NCI-H2227 (cell line): ENCODE measurements at regions not wholly inside any gene's neighbourhood (a gene's known extent, or its start where the extent isn't known, plus 50 kb on each side); places are given as distances from the start of the nearest gene placed in this dataset.

Experiments used
- DNase-seq: peaks from one replicate; lab custom pipeline; 2025; ENCODE audit not compliant: unreplicated experiment; lab: John Stamatoyannopoulos, UW

GRCh38 chr2:176669398-176670174 lies 400.3 kb downstream of the MTX2 start:
- no peak for DNase-seq

GRCh38 chr2:176675271-176675949 lies 406.2 kb downstream of the MTX2 start:
- DNase-seq = peak; percentile 71

- no peak for DNase-seq
Measured at GRCh38 chr2:176677746-176678265, 408.6 kb downstream of the MTX2 start.

- DNase-seq = no peak
Measured at GRCh38 chr2:176678571-176678970, 409.3 kb downstream of the MTX2 start.

GRCh38 chr2:176679061-176679669 lies 409.9 kb downstream of the MTX2 start:
- no peak for DNase-seq

GRCh38 chr2:176680916-176681516 lies 411.8 kb downstream of the MTX2 start:
- no peak for DNase-seq

- no peak for DNase-seq
Measured at GRCh38 chr2:176681584-176682115, 412.4 kb downstream of the MTX2 start.

GRCh38 chr2:176682278-176682677 lies 413.0 kb downstream of the MTX2 start:
- no peak for DNase-seq

GRCh38 chr2:176683618-176684111 lies 414.4 kb downstream of the MTX2 start:
- no peak for DNase-seq

- DNase-seq = no peak
Measured at GRCh38 chr2:176685908-176686307, 416.7 kb downstream of the MTX2 start.

- no peak for DNase-seq
Measured at GRCh38 chr2:176686328-176686727, 417.1 kb downstream of the MTX2 start.

- peak; percentile 69 for DNase-seq
Measured at GRCh38 chr2:176687342-176687741, 418.1 kb downstream of the MTX2 start.

GRCh38 chr2:176687944-176688343 lies 418.7 kb downstream of the MTX2 start:
- DNase-seq = no peak

GRCh38 chr2:176689711-176690110 lies 420.5 kb downstream of the MTX2 start:
- DNase-seq = no peak

- no peak for DNase-seq
Measured at GRCh38 chr2:176691471-176691870, 422.2 kb downstream of the MTX2 start.

- DNase-seq = no peak
Measured at GRCh38 chr2:176692533-176692932, 423.3 kb downstream of the MTX2 start.

- DNase-seq = no peak
Measured at GRCh38 chr2:176699098-176699497, 429.9 kb downstream of the MTX2 start.

- no peak for DNase-seq
Measured at GRCh38 chr2:176699644-176700043, 430.4 kb downstream of the MTX2 start.

GRCh38 chr2:176702131-176702530 lies 432.9 kb downstream of the MTX2 start:
- DNase-seq = no peak

GRCh38 chr2:176704282-176704858 lies 435.1 kb downstream of the MTX2 start:
- DNase-seq = no peak
